Epithelial cell of proximal tubule (primary cell): ENCODE measurements at regions not wholly inside any gene's neighbourhood (a gene's known extent, or its start where the extent isn't known, plus 50 kb on each side); places are given as distances from the start of the nearest gene placed in this dataset.

Experiments used
- DNase-seq: peaks from one replicate; pipeline ENCODE4 v3.0.0-alpha.2; 2011; ENCODE audit warnings: low read depth
- H3K4me3 ChIP-seq: 2 replicates; pipeline ENCODE4 v1.5.1; 2011; ENCODE audit warnings: low read depth, mild to moderate bottlenecking, low read length
- TF ChIP-seq, protein P1 (sequence below): conservative IDR thresholded peaks from 2 replicates; pipeline ENCODE4 v1.5.1; 2012; ENCODE audit warnings: low read depth, mild to moderate bottlenecking, low read length

- no peak overlapping the region for H3K4me3 ChIP-seq
- no peak for DNase-seq
These were observed 156.0 kb downstream of the MACROH2A1 start for GRCh38 chr5:135242866-135243555.

GRCh38 chr5:135242021-135242865 is 156.8 kb downstream of the MACROH2A1 start:
- no peak for DNase-seq
- no peak overlapping the region for H3K4me3 ChIP-seq
- TF ChIP-seq, protein P1, sequence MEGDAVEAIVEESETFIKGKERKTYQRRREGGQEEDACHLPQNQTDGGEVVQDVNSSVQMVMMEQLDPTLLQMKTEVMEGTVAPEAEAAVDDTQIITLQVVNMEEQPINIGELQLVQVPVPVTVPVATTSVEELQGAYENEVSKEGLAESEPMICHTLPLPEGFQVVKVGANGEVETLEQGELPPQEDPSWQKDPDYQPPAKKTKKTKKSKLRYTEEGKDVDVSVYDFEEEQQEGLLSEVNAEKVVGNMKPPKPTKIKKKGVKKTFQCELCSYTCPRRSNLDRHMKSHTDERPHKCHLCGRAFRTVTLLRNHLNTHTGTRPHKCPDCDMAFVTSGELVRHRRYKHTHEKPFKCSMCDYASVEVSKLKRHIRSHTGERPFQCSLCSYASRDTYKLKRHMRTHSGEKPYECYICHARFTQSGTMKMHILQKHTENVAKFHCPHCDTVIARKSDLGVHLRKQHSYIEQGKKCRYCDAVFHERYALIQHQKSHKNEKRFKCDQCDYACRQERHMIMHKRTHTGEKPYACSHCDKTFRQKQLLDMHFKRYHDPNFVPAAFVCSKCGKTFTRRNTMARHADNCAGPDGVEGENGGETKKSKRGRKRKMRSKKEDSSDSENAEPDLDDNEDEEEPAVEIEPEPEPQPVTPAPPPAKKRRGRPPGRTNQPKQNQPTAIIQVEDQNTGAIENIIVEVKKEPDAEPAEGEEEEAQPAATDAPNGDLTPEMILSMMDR: no peak

More at GRCh38 chr5:135242866-135243555, 156.0 kb downstream of the MACROH2A1 start:
- TF ChIP-seq, protein P1: no peak

- DNase-seq: no peak
- TF ChIP-seq, protein P1: no peak
- H3K4me3 ChIP-seq: no peak overlapping the region
These were observed 157.5 kb downstream of the MACROH2A1 start for GRCh38 chr5:135241536-135241935.

DNA sequence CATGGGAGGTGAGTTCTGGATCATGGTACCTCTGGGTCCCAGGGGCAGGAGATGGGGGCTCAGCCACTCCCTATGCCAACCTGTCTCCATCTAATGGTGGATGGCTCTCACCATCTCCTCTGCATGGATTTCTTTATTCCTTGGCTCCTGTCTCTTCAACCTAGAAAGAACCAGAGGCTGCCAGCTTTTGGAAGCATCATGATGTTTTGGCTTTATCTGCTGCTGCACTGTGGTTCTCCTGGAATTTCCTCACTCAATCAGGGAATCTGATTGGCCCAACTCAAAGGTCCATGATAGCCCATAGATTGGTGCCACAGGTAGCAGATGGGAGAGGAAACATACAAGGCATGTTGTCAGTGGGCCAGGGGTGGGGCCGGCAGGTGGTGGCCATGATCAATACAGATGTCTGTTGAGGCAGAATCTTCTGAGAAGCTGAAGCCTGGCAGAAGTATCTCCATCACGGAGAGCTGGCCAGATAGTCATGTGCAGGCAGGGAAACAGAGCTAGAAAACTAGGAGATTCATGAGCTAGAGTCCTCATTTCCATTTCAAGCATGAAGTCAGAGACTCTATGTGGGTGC is 158.2 kb downstream of the MACROH2A1 start:
- H3K4me3 ChIP-seq: no peak overlapping the region
- no peak for DNase-seq
- TF ChIP-seq, protein P1: no peak

- H3K4me3 ChIP-seq: no peak overlapping the region
- no peak for DNase-seq
- TF ChIP-seq, protein P1: no peak
These were observed 158.8 kb downstream of the MACROH2A1 start for GRCh38 chr5:135240283-135240633.

- TF ChIP-seq, protein P1: no peak
- no peak overlapping the region for H3K4me3 ChIP-seq
- DNase-seq: no peak
These were observed 159.4 kb downstream of the MACROH2A1 start for GRCh38 chr5:135239453-135240282.
